PC-9 (cell line): ENCODE measurements at regions not wholly inside any gene's neighbourhood (a gene's known extent, or its start where the extent isn't known, plus 50 kb on each side); places are given as distances from the start of the nearest gene placed in this dataset.

ENCODE experiments used
- BruUV-seq: library from RNA; stranded (reverse); fragments of 400-500 nt; replicated peaks from 2 replicates; lab custom pipeline; 2021; lab: Mats Ljungman, UMichigan
- CTCF ChIA-PET: fragments of 300-600 bp; sonication (Branson Sonifier 250); formaldehyde crosslinking; loops from one replicate; lab custom pipeline; 2022; ENCODE audit warnings: antibody characterized with exemption; lab: Charles Lee
- POLR2A ChIA-PET: fragments of 300-600 bp; sonication (Branson Sonifier 250); formaldehyde crosslinking; loops from one replicate; lab custom pipeline; 2022; ENCODE audit warnings: antibody characterized with exemption; ENCODE audit not compliant: unreplicated experiment; lab: Charles Lee
- DNase-seq, 2 experiments: peaks; one replicate each; pipeline versions ENCODE4 v3.0.0 to v3.0.0-alpha.2; 2015 to 2022; ENCODE audit warnings: mixed read lengths in 1 of 2
- H2AFZ ChIP-seq: fragments of 200-600 bp; sonication (generic); 2 replicates; pipeline ENCODE4 v1.8.1; 2017; ENCODE audit warnings: antibody characterized with exemption
- H3F3A ChIP-seq: fragments of 200-600 bp; sonication (generic); 2 replicates; pipeline ENCODE4 v1.8.1; 2017; ENCODE audit warnings: antibody characterized with exemption, mild to moderate bottlenecking, low read depth; ENCODE audit not compliant: insufficient read depth
- H3K27ac ChIP-seq: fragments of 200-600 bp; sonication (generic); 2 replicates; pipeline ENCODE4 v1.6.1; 2016; ENCODE audit warnings: mixed run types
- H3K27me3 ChIP-seq: fragments of 200-600 bp; sonication (generic); 2 replicates; pipeline ENCODE4 v1.6.1; 2016; ENCODE audit warnings: low read depth, mixed run types; ENCODE audit not compliant: insufficient read depth
- H3K36me3 ChIP-seq: fragments of 200-600 bp; sonication (generic); 2 replicates; pipeline ENCODE4 v1.6.1; 2016; ENCODE audit warnings: low read depth, mixed run types
- H3K4me1 ChIP-seq: fragments of 200-600 bp; sonication (generic); replicated peaks from 2 replicates; pipeline ENCODE4 v1.6.1; 2016; ENCODE audit warnings: mixed run types; ENCODE audit not compliant: insufficient read depth
- H3K4me2 ChIP-seq: fragments of 200-600 bp; sonication (generic); 2 replicates; pipeline ENCODE4 v1.6.1; 2017; ENCODE audit warnings: mixed run types
- H3K4me3 ChIP-seq: fragments of 200-600 bp; sonication (generic); 2 replicates; pipeline ENCODE4 v1.6.1; 2016; ENCODE audit warnings: mixed run types
- H3K79me2 ChIP-seq: fragments of 200-600 bp; sonication (generic); 2 replicates; pipeline ENCODE4 v1.6.1; 2017; ENCODE audit warnings: low read depth, mixed run types
- H3K9me2 ChIP-seq: fragments of 200-600 bp; sonication (generic); 2 replicates; pipeline ENCODE4 v1.8.1; 2017; ENCODE audit warnings: mild to moderate bottlenecking; ENCODE audit not compliant: insufficient read depth
- H3K9me3 ChIP-seq: fragments of 200-600 bp; sonication (generic); 2 replicates; pipeline ENCODE4 v1.8.1; 2016; ENCODE audit warnings: low read depth; ENCODE audit not compliant: insufficient read depth
- H4K20me1 ChIP-seq: fragments of 200-600 bp; sonication (generic); 2 replicates; pipeline ENCODE4 v1.8.1; 2017; ENCODE audit not compliant: insufficient read depth
- EZH2 ChIP-seq: fragments of 200-600 bp; sonication (generic); IDR thresholded peaks from 2 replicates; pipeline ENCODE4 v1.8.0; 2017; ENCODE audit warnings: antibody characterized with exemption, low read depth
- intact Hi-C: fragments of 100-400 bp; cut with micrococcal nuclease; formaldehyde crosslinking; loops from one replicate; pipeline ENCODE4 v1.10.0; 2022; ENCODE audit not compliant: unreplicated experiment
- TF ChIP-seq, protein P1 (sequence below): fragments of 200-600 bp; sonication (generic); conservative IDR thresholded peaks from 2 replicates; pipeline ENCODE4 v1.6.1; 2017; ENCODE audit warnings: mixed run types, antibody characterized with exemption, mild to moderate bottlenecking, moderate library complexity

GRCh38 chr3:159513444-159513843 is 475.2 kb upstream of the IL12A start:
- ChIA-PET POLR2A (no interaction called here), CTCF (no interaction called here)
- H4K20me1 ChIP-seq, result no peaks in the 10 kb centered on the region
- no peaks in the 10 kb centered on the region for H3K9me3 ChIP-seq
- H3F3A ChIP-seq, result no peaks in the 10 kb centered on the region
- no peak for TF ChIP-seq EZH2
- TF ChIP-seq, protein P1, sequence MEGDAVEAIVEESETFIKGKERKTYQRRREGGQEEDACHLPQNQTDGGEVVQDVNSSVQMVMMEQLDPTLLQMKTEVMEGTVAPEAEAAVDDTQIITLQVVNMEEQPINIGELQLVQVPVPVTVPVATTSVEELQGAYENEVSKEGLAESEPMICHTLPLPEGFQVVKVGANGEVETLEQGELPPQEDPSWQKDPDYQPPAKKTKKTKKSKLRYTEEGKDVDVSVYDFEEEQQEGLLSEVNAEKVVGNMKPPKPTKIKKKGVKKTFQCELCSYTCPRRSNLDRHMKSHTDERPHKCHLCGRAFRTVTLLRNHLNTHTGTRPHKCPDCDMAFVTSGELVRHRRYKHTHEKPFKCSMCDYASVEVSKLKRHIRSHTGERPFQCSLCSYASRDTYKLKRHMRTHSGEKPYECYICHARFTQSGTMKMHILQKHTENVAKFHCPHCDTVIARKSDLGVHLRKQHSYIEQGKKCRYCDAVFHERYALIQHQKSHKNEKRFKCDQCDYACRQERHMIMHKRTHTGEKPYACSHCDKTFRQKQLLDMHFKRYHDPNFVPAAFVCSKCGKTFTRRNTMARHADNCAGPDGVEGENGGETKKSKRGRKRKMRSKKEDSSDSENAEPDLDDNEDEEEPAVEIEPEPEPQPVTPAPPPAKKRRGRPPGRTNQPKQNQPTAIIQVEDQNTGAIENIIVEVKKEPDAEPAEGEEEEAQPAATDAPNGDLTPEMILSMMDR, result no peak
- no peaks in the 10 kb centered on the region for H3K79me2 ChIP-seq
- H2AFZ ChIP-seq, result no peak overlapping the region
- H3K36me3 ChIP-seq, result no peaks in the 10 kb centered on the region
- no TSS peak for BruUV-seq
- no peak for DNase-seq
- H3K27ac ChIP-seq, result no peak overlapping the region
- intact Hi-C loops, result no loop called here
- H3K9me2 ChIP-seq, result no peaks in the 10 kb centered on the region
- no peaks in the 10 kb centered on the region for H3K4me1 ChIP-seq
- no peak overlapping the region for H3K4me3 ChIP-seq
- H3K27me3 ChIP-seq, result no peaks in the 10 kb centered on the region
- no peak overlapping the region for H3K4me2 ChIP-seq

GRCh38 chr3:159513867-159514380 is 474.7 kb upstream of the IL12A start:
- H3K9me2 ChIP-seq, result no peaks in the 10 kb centered on the region; the same call in 1 of the 2 replicates

GRCh38 chr3:159517105-159517504 is 471.5 kb upstream of the IL12A start:
- no peak overlapping the region for H3K4me2 ChIP-seq
- ChIA-PET POLR2A (interaction anchor here (0.6 to 0.8 kb wide), 2 partner anchors 30 to 83 kb away, joined by 4 to 6 read pairs; no protein-coding TSS in a partner anchor), CTCF (no interaction called here)
- no peaks in the 10 kb centered on the region; the same call in 1 of the 2 replicates for H3K9me2 ChIP-seq
- no TSS peak for BruUV-seq
- no peaks in the 10 kb centered on the region for H3K9me3 ChIP-seq
- H3K4me3 ChIP-seq, result no peak overlapping the region
- DNase-seq, result no peak
- no peaks in the 10 kb centered on the region for H3K4me1 ChIP-seq
- no peaks in the 10 kb centered on the region for H3K79me2 ChIP-seq
- H4K20me1 ChIP-seq, result no peaks in the 10 kb centered on the region
- TF ChIP-seq EZH2, result no peak
- TF ChIP-seq, protein P1, result no peak
- intact Hi-C loops, result no loop called here
- no peak overlapping the region for H2AFZ ChIP-seq
- no peaks in the 10 kb centered on the region for H3K27me3 ChIP-seq
- no peaks in the 10 kb centered on the region for H3K36me3 ChIP-seq
- no peak overlapping the region for H3K27ac ChIP-seq
- no peaks in the 10 kb centered on the region for H3F3A ChIP-seq

More at GRCh38 chr3:159513867-159514380, 474.7 kb upstream of the IL12A start:
- BruUV-seq, result no TSS peak
- Histone ChIP-seq H3K4me2 (no peak overlapping the region), H3F3A (no peaks in the 10 kb centered on the region), H3K27me3 (no peaks in the 10 kb centered on the region), H2AFZ (no peak overlapping the region), H3K36me3 (no peaks in the 10 kb centered on the region), H3K79me2 (no peaks in the 10 kb centered on the region), H3K4me1 (no peaks in the 10 kb centered on the region), H3K27ac (no peak overlapping the region), H3K9me3 (no peaks in the 10 kb centered on the region), H4K20me1 (no peaks in the 10 kb centered on the region), H3K4me3 (no peak overlapping the region)
- TF ChIP-seq, protein P1, result no peak
- TF ChIP-seq EZH2, result no peak
- CTCF ChIA-PET, result no interaction called here
- POLR2A ChIA-PET, result no interaction called here
- intact Hi-C loops, result no loop called here
- DNase-seq, result no peak
